A549 (cell line): ENCODE measurements at regions not wholly inside any gene's neighbourhood (a gene's known extent, or its start where the extent isn't known, plus 50 kb on each side); places are given as distances from the start of the nearest gene placed in this dataset.

Experiments
- ATAC-seq, 2 experiments: fragments of 200-7000 bp in 1 of 2; fragments of >200 bp in 1 of 2; cut with Nextera tagmentation in 1 of 2; cut with Tn5 transposase in 1 of 2; 3 replicates each; pipeline versions ENCODE4 v1.8.0 to v1.9.1; 2018 to 2020; ENCODE audit warnings: mild to moderate bottlenecking in 1 of 2, moderate library complexity in 1 of 2
- CTCF ChIA-PET: fragments of 300-600 bp; sonication (Branson Sonifier 250); formaldehyde crosslinking; extraction: SDS; loops from one replicate; lab custom pipeline; 2021; ENCODE audit warnings: antibody characterized with exemption, inconsistent platforms; lab: Yijun Ruan, JAX
- POLR2A ChIA-PET: fragments of 350-600 bp; formaldehyde crosslinking; extraction: SDS; loops from one replicate; lab custom pipeline; 2021; ENCODE audit warnings: antibody characterized with exemption, inconsistent platforms; lab: Yijun Ruan, JAX
- DNase-seq, 2 experiments: peaks; one replicate each; pipeline versions ENCODE4 v3.0.0 to v3.0.0-alpha.2; 2011 to 2016; ENCODE audit warnings: low read depth in 1 of 2, low spot score in 1 of 2
- FAIRE-seq: peaks from 2 replicates; lab custom pipeline; 2011; peaks lifted over from hg19 to GRCh38; lab: Jason Lieb, UNC
- H3K27ac ChIP-seq, 2 experiments: fragments of >200 bp; sonication (Bioruptor Twin); formaldehyde crosslinking; 3 replicates each; pipeline ENCODE4 v1.5.1; 2016 to 2017
- H3K4me1 ChIP-seq: fragments of >200 bp; sonication (Bioruptor Twin); formaldehyde crosslinking; 3 replicates; pipeline ENCODE4 v1.6.1; 2016
- H3K4me2 ChIP-seq: fragments of >200 bp; sonication (Bioruptor Twin); formaldehyde crosslinking; 3 replicates; pipeline ENCODE4 v1.6.1; 2016
- H3K4me3 ChIP-seq: fragments of >200 bp; sonication (Bioruptor Twin); formaldehyde crosslinking; 3 replicates; pipeline ENCODE4 v1.5.1; 2016
- H3K9me3 ChIP-seq: fragments of >200 bp; sonication (Bioruptor Twin); formaldehyde crosslinking; 3 replicates; pipeline ENCODE4 v1.6.1; 2016
- CBX8 ChIP-seq: fragments of 200-600 bp; sonication (generic); IDR thresholded peaks from 2 replicates; pipeline ENCODE4 v1.6.1; 2016
- CHD2 ChIP-seq: fragments of 150-350 bp; IDR thresholded peaks from 2 replicates; pipeline ENCODE4 v1.6.1; 2014; ENCODE audit warnings: low read length; ENCODE audit not compliant: partially characterized antibody
- CHD4 ChIP-seq: fragments of 200-600 bp; sonication (generic); IDR thresholded peaks from 2 replicates; pipeline ENCODE4 v1.6.1; 2016; ENCODE audit warnings: antibody characterized with exemption, mild to moderate bottlenecking, borderline replicate concordance
- CTCF ChIP-seq: fragments of >200 bp; sonication (Bioruptor Twin); formaldehyde crosslinking; IDR thresholded peaks from 3 replicates; pipeline ENCODE4 v1.5.1; 2016
- EHMT2 ChIP-seq: fragments of 200-600 bp; sonication (generic); IDR thresholded peaks from 2 replicates; pipeline ENCODE4 v1.6.1; 2016; ENCODE audit warnings: antibody characterized with exemption, low read depth, mild to moderate bottlenecking, moderate library complexity
- EP300 ChIP-seq, 2 experiments: fragments of >200 bp; sonication (Bioruptor Twin); formaldehyde crosslinking; IDR thresholded peaks; 2 replicates in 1 of 2; 3 replicates in 1 of 2; pipeline ENCODE4 v1.6.1; 2016 to 2017
- FOSB ChIP-seq: fragments of 250-450 bp; sonication (Bioruptor Pico); IDR thresholded peaks from 2 replicates; pipeline ENCODE4 v1.5.0; 2020; ENCODE audit warnings: mild to moderate bottlenecking, moderate library complexity
- GATA3 ChIP-seq: IDR thresholded peaks from 2 replicates; pipeline ENCODE4 v1.6.1; 2012; ENCODE audit warnings: borderline replicate concordance
- HEYL ChIP-seq: fragments of 250-450 bp; sonication (Bioruptor Pico); IDR thresholded peaks from 2 replicates; pipeline ENCODE4 v1.8.0; 2021; ENCODE audit warnings: mild to moderate bottlenecking, moderate library complexity
- JUN ChIP-seq, 2 experiments: fragments of >200 bp; sonication (Bioruptor Twin); formaldehyde crosslinking; IDR thresholded peaks; 2 replicates in 1 of 2; 3 replicates in 1 of 2; pipeline ENCODE4 v1.6.1; 2016 to 2017
- KDM1A ChIP-seq: fragments of 200-600 bp; sonication (generic); IDR thresholded peaks from 2 replicates; pipeline ENCODE4 v1.6.1; 2016; ENCODE audit warnings: low read depth, mild to moderate bottlenecking
- MAZ ChIP-seq: fragments of 150-350 bp; IDR thresholded peaks from 2 replicates; pipeline ENCODE4 v1.6.1; 2014; ENCODE audit warnings: antibody characterized with exemption, low read depth, low read length, borderline replicate concordance
- NR3C1 ChIP-seq: fragments of >200 bp; sonication (Bioruptor Twin); formaldehyde crosslinking; IDR thresholded peaks from 3 replicates; pipeline ENCODE4 v1.6.1; 2017
- PBX3 ChIP-seq: IDR thresholded peaks from 2 replicates; pipeline ENCODE4 v1.6.1; 2012
- POLR2AphosphoS2 ChIP-seq: conservative IDR thresholded peaks from 2 replicates; pipeline ENCODE4 v1.6.1; 2012; ENCODE audit warnings: low read length, improper control_type of control experiment, inconsistent platforms
- RARB ChIP-seq: fragments of 250-450 bp; sonication (Bioruptor Pico); IDR thresholded peaks from 2 replicates; pipeline ENCODE4 v1.8.0; 2021; ENCODE audit warnings: mild to moderate bottlenecking, moderate library complexity
- RCOR1 ChIP-seq: fragments of 150-350 bp; IDR thresholded peaks from 2 replicates; pipeline ENCODE4 v1.6.1; 2014; ENCODE audit warnings: antibody characterized with exemption, low read length, low read depth
- RFX5 ChIP-seq: fragments of 450-650 bp; IDR thresholded peaks from 2 replicates; pipeline ENCODE4 v1.7.1; 2014; ENCODE audit warnings: antibody characterized with exemption, mild to moderate bottlenecking, moderate library complexity
- SMC3 ChIP-seq: fragments of >200 bp; sonication (Bioruptor Twin); formaldehyde crosslinking; IDR thresholded peaks from 3 replicates; pipeline ENCODE4 v1.6.1; 2018; ENCODE audit warnings: inconsistent platforms
- SREBF2 ChIP-seq: fragments of 450-650 bp; IDR thresholded peaks from 2 replicates; pipeline ENCODE4 v1.6.1; 2014; ENCODE audit warnings: mild to moderate bottlenecking, moderate library complexity
- TP53 ChIP-seq: fragments of 250-450 bp; sonication (Bioruptor Pico); IDR thresholded peaks from 2 replicates; pipeline ENCODE4 v1.5.0; 2021; ENCODE audit warnings: mild to moderate bottlenecking, moderate library complexity
- USF2 ChIP-seq: fragments of 450-650 bp; IDR thresholded peaks from 2 replicates; pipeline ENCODE4 v1.6.1; 2014; ENCODE audit warnings: antibody characterized with exemption
- ZC3H11A ChIP-seq: fragments of 450-650 bp; IDR thresholded peaks from 2 replicates; pipeline ENCODE4 v1.6.1; 2014; ENCODE audit warnings: antibody characterized with exemption, mild to moderate bottlenecking
- WGBS: methylation state at CpG from one replicate; pipeline ENCODE4 v1.1.6; 2017; ENCODE audit errors: missing lambda C conversion rate; 5-methylcytosine and 5-hydroxymethylcytosine counted together
- TF ChIP-seq, protein P1 (sequence below): fragments of 250-450 bp; sonication (Bioruptor Pico); IDR thresholded peaks from 2 replicates; pipeline ENCODE4 v1.5.0; 2021; ENCODE audit warnings: mild to moderate bottlenecking, moderate library complexity, borderline replicate concordance
- TF ChIP-seq, protein P2 (sequence below): IDR thresholded peaks from 2 replicates; pipeline ENCODE4 v1.6.1; 2012; ENCODE audit warnings: low read depth, borderline replicate concordance

DNA sequence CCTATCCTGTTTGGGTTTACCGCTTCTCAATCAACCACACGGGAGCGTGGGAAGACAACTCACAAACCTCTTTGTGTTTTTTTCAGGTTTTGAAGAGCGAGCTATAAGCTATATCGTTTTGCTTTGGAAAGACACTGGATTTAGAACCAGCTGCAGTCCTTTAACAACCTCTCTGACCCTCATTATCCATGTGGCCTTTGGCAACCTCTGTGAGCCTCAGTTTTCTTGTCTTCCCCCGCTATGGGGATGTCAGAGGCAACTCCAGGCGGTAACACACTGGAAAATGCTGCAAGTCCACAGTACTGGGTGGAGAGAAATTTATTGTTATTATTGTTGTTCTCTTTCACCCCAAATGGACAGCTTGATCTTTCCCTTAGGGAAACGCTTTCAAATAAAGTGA is 100.0 kb downstream of the ETS2 start:
- no peak for TF ChIP-seq RFX5
- no peak for TF ChIP-seq RCOR1
- TF ChIP-seq CBX8 = no peak
- TF ChIP-seq PBX3 = no peak
- TF ChIP-seq KDM1A = no peak
- TF ChIP-seq, protein P1, sequence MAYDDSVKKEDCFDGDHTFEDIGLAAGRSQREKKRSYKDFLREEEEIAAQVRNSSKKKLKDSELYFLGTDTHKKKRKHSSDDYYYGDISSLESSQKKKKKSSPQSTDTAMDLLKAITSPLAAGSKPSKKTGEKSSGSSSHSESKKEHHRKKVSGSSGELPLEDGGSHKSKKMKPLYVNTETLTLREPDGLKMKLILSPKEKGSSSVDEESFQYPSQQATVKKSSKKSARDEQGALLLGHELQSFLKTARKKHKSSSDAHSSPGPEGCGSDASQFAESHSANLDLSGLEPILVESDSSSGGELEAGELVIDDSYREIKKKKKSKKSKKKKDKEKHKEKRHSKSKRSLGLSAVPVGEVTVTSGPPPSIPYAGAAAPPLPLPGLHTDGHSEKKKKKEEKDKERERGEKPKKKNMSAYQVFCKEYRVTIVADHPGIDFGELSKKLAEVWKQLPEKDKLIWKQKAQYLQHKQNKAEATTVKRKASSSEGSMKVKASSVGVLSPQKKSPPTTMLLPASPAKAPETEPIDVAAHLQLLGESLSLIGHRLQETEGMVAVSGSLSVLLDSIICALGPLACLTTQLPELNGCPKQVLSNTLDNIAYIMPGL (CRISPR knock-in tag) = no peak
- no peak for TF ChIP-seq SMC3
- TF ChIP-seq NR3C1 = no peak
- TF ChIP-seq JUN (IDR thresholded peaks at IDR 0.05) = no peak
- no peak for TF ChIP-seq CTCF
- TF ChIP-seq USF2 = no peak
- TF ChIP-seq, protein P2, sequence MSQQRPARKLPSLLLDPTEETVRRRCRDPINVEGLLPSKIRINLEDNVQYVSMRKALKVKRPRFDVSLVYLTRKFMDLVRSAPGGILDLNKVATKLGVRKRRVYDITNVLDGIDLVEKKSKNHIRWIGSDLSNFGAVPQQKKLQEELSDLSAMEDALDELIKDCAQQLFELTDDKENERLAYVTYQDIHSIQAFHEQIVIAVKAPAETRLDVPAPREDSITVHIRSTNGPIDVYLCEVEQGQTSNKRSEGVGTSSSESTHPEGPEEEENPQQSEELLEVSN = no peak
- no peak for TF ChIP-seq GATA3
- TF ChIP-seq CHD2 = no peak
- TF ChIP-seq HEYL (CRISPR knock-in tag) = no peak
- TF ChIP-seq MAZ = no peak
- no peak for TF ChIP-seq ZC3H11A
- TF ChIP-seq SREBF2 = no peak
- no peak for TF ChIP-seq POLR2AphosphoS2
- no peak for TF ChIP-seq EHMT2
- no peak for FAIRE-seq
- no peaks in the 10 kb centered on the region for H3K9me3 ChIP-seq

DNA sequence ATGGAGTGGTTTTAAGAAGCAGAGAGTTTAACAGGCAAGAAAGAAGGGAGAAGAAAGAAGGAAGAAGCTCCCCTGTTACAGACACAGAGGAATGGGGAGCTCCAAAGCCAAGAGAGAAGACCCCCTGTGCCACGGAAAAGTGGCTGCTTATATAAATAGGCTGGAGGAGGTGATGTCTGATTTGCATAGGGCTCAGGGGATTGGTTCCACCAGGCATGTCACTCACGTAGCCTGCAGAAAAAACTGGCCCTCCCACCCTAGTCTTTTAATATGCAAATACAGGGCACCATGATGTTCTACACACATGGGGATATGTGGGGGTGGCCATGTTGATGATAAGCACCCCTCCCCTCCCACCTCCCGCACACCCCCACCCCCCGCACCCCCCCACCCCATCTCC is 99.6 kb downstream of the ETS2 start:
- H3K27ac ChIP-seq = no peak overlapping the region
- ChIA-PET POLR2A (no interaction called here), CTCF (interaction anchor here (1.3 kb wide), 1 partner anchor 23 kb away, joined by 3 read pairs; no protein-coding TSS in a partner anchor)

More for the DNA sequence above, 100.0 kb downstream of the ETS2 start:
- Histone ChIP-seq H3K4me2 (no peak overlapping the region), H3K4me1 (peaks cover 25% of the 10 kb centered on the region), H3K27ac (peak overlapping the region; percentile 29 to 45; a peak in 1 of 6 replicates), H3K4me3 (no peak overlapping the region)
- POLR2A ChIA-PET = no interaction called here
- CTCF ChIA-PET = interaction anchor here (1.3 kb wide), 1 partner anchor 22 kb away, joined by 3 read pairs; no protein-coding TSS in a partner anchor
- DNase-seq = no peak
- no peak for ATAC-seq
- WGBS = 88% methylated on average over 7 of the region's 8 CpGs

More for the DNA sequence above, 99.6 kb downstream of the ETS2 start:
- H3K9me3 ChIP-seq = no peaks in the 10 kb centered on the region
- no peak for ATAC-seq
- no peak for DNase-seq
- H3K4me3 ChIP-seq = no peak overlapping the region
- 83% methylated on average over 2 of the region's 4 CpGs for WGBS
- FAIRE-seq = no peak
- TF ChIP-seq CHD4 (no peak), EP300 (IDR thresholded peaks at IDR 0.05) (no peak), FOSB (CRISPR knock-in tag) (no peak), RARB (CRISPR knock-in tag) (no peak), TP53 (CRISPR knock-in tag) (no peak)
- H3K4me1 ChIP-seq = peaks cover 20% of the 10 kb centered on the region
- H3K4me2 ChIP-seq = no peak overlapping the region
